Neuron (in vitro differentiated cells): ENCODE measurements at regions not wholly inside any gene's neighbourhood (a gene's known extent, or its start where the extent isn't known, plus 50 kb on each side); places are given as distances from the start of the nearest gene placed in this dataset.

ENCODE experiments used
- H2AFZ ChIP-seq: one replicate; pipeline ENCODE4 v1.6.1; 2013; ENCODE audit warnings: low read depth, mild to moderate bottlenecking, inconsistent platforms, low read length, moderate library complexity
- H3K27me3 ChIP-seq: one replicate; pipeline ENCODE4 v1.6.1; 2013; ENCODE audit warnings: low read length; ENCODE audit not compliant: insufficient read depth
- H3K36me3 ChIP-seq: one replicate; pipeline ENCODE4 v1.6.1; 2013; ENCODE audit warnings: low read length; ENCODE audit not compliant: insufficient read depth
- H3K4me1 ChIP-seq: one replicate; pipeline ENCODE4 v1.6.1; 2013; ENCODE audit warnings: low read length; ENCODE audit not compliant: insufficient read depth
- H3K4me3 ChIP-seq: 2 replicates; pipeline ENCODE4 v1.5.1; 2013; ENCODE audit warnings: mild to moderate bottlenecking, low read length, moderate library complexity
- H3K9me3 ChIP-seq: one replicate; pipeline ENCODE4 v1.6.1; 2013; ENCODE audit warnings: low read length

DNA sequence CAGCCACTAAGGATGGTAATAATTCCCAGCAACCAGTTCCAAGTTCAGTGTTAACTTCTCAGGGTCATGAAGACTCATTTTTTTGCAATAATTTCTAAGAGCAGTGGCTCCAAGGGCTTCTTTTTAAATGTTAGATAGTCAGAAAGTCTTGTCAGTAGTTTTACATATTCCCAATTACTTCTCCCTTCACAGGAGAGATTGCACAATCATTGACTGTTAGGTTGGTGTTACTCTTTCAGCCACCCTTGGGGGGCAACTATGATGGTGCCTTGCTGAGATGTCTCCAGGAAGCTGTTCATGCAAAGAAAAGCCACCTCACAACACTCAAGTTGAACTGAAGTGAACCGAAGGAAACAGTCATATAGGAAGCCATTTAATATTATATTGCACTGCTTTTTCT lies 127.9 kb upstream of the DOCK10 start:
- Histone ChIP-seq H3K27me3 (no peaks in the 10 kb centered on the region), H3K4me1 (no peaks in the 10 kb centered on the region), H2AFZ (no peak overlapping the region)

DNA sequence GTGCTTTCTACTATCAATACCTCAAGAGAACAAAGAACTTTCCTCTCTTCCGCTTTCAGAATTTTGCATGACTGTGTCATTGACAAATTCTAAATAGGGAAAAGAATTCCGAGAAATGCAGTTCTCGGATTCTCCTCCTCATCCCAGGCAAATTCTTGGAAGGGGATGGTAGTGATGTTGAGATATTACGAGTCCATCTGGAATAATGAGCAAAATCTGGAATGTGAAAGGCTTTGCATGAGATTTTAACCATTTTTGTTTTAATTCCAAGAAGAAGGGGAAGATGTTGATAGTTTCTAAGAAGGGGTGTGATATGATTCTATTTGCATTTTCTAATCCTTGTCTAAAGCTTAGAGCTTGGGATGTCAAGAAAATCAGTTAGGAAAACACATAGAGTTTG lies 127.1 kb upstream of the DOCK10 start:
- Histone ChIP-seq H3K36me3 (no peaks in the 10 kb centered on the region), H3K4me3 (no peak overlapping the region), H3K27me3 (no peaks in the 10 kb centered on the region), H2AFZ (no peak overlapping the region), H3K9me3 (no peaks in the 10 kb centered on the region), H3K4me1 (no peaks in the 10 kb centered on the region)

More for the DNA sequence above, 127.9 kb upstream of the DOCK10 start:
- H3K9me3 ChIP-seq = no peaks in the 10 kb centered on the region
- H3K4me3 ChIP-seq = no peak overlapping the region
- H3K36me3 ChIP-seq = no peaks in the 10 kb centered on the region

DNA sequence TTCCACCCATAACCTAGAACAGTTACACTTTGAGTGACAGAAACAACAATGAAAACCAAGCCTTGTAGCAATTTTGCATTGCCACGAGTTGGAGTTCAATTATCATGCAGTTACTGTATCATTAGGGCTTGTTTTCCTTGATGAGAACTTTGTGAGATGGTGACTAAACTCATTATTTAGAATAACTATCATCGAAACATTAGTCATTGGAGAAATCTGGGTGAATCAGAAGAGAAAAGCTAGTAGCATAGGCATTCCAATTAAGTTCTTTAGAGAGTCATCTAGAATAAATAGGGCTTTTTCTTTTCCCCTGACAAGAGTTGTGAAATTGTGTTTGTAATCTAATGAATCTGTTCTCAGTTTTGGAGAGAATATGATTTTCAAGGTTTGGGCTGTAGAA lies 122.8 kb upstream of the DOCK10 start:
- Histone ChIP-seq H3K36me3 (no peaks in the 10 kb centered on the region), H3K27me3 (no peaks in the 10 kb centered on the region), H3K4me3 (no peak overlapping the region), H3K9me3 (no peaks in the 10 kb centered on the region), H2AFZ (no peak overlapping the region), H3K4me1 (no peaks in the 10 kb centered on the region)

DNA sequence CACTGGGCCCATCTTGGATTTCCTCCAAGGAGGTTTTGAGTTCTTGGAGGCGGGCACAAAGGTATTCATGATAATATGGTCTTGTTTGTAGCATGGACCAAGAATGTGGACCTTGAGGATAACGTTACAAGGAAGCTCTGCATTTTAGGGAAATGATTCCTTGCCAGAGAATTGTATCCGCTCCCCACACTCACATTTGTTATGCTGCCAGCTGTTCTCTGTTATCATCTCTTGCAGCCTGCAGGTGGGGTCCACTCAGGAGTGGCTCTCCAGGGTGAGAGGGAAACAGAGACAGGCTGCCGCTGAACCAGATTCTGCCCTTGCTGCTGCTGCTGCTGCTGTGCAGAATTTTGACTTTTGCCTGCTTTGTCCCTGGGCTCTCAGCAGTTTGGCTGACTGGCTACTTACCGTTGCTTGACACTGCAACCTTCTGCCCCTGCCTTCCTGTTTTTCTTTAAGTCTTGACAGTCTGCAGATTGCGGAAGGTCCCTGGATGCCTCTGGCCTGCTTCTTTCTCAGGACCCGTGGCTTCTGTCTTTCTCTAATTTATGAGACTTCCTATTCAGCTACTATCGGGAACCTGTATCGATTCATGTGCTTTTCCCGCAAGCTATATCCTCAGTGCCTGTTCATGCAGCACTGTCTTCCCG lies 122.3 kb upstream of the DOCK10 start:
- Histone ChIP-seq H3K4me3 (no peak overlapping the region), H3K4me1 (no peaks in the 10 kb centered on the region), H3K36me3 (no peaks in the 10 kb centered on the region), H2AFZ (no peak overlapping the region), H3K27me3 (no peaks in the 10 kb centered on the region), H3K9me3 (no peaks in the 10 kb centered on the region)

DNA sequence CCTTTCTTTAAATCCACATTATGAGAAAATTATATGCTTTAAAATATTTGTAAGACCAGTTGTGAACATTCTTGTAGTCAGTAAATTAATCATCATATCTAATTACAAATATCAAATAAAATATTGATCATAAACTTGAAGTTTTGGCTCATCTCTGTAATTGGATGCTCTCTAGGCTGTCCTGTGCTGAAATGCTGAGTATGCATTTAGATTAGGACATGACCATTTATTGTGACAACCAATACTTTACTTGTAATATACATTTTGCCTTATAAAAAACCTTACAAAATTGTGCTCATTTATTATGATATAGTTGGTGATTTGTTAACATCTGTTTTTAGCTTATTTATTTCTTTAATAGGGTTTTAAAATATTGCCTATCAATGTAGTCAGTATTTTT lies 116.1 kb upstream of the DOCK10 start:
- no peaks in the 10 kb centered on the region for H3K27me3 ChIP-seq
- no peak overlapping the region for H2AFZ ChIP-seq
- H3K9me3 ChIP-seq = no peaks in the 10 kb centered on the region
- H3K36me3 ChIP-seq = no peaks in the 10 kb centered on the region
- no peaks in the 10 kb centered on the region for H3K4me1 ChIP-seq
- no peak overlapping the region for H3K4me3 ChIP-seq

DNA sequence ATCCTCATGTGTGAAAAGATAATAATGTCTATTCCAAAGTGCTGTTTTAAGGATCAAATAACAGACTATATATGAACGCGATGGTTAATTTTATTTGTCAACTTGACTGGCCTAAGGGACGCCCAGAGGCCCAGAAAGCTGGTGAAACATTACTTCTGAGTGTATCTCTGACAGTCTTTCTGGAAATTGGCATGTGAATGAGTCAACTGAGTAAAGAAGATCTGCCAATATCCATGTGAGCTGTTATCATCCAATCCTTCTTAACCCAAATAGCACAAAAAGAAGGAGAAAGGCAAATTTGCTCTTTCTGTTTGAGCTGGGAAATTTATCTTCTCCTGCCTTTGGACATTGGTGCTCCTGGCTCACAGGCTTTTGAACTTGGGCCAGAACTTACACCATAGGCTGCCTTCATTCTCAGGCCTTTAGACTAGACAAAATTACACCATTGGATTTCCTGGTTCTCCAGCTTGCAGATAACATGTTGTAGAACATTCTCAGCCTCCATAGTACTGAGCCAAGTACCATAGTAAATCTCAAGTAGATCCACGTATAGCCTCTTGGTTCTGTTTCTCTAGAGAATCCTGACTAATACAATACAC lies 114.7 kb upstream of the DOCK10 start:
- Histone ChIP-seq H3K4me3 (no peak overlapping the region), H3K27me3 (no peaks in the 10 kb centered on the region), H3K4me1 (no peaks in the 10 kb centered on the region), H2AFZ (no peak overlapping the region), H3K36me3 (no peaks in the 10 kb centered on the region), H3K9me3 (no peaks in the 10 kb centered on the region)

DNA sequence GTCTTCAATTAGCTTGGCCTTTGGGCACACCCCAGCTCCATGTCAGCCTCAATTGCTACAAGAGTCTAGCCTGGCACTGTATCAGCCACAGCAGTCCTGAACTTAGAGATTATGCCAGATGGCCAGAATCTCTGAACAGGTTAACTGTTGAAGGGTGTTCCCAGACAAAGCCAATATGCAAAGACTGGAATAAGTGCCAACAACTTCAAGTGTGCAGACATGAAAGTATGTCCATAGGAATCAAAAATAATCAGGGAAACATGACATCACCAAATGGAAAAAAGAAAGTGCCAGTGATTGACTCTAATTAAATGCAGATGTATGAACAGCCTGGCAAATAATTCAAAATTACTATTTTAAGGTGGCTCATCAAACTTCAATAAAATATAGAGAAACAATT lies 98.5 kb upstream of the DOCK10 start:
- H3K9me3 ChIP-seq = no peaks in the 10 kb centered on the region
- H3K27me3 ChIP-seq = no peaks in the 10 kb centered on the region
- H2AFZ ChIP-seq = no peak overlapping the region
- no peak overlapping the region for H3K4me3 ChIP-seq
- H3K36me3 ChIP-seq = no peaks in the 10 kb centered on the region
- H3K4me1 ChIP-seq = no peaks in the 10 kb centered on the region

DNA sequence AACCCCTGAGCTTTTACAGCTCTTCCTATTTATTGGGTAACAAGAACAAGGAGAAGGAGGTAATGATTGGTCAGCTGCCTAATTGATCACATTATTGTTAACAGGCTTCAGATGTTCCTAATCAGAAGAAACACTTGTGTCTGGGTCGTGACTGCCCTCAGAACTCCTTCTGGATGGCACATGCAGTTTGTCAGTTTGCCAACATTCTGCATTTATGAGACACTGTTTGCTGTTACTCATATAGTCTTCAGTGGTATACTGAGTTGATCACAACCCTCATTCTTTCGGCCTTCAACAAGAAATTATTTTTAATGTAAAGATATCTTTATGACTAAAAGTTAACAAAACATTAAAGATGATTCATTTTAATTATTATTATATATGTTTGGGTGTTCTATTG lies 95.7 kb upstream of the DOCK10 start:
- no peak overlapping the region for H2AFZ ChIP-seq
- H3K4me1 ChIP-seq = no peaks in the 10 kb centered on the region
- H3K9me3 ChIP-seq = no peaks in the 10 kb centered on the region
- H3K4me3 ChIP-seq = no peak overlapping the region
- H3K27me3 ChIP-seq = no peaks in the 10 kb centered on the region
- no peaks in the 10 kb centered on the region for H3K36me3 ChIP-seq

DNA sequence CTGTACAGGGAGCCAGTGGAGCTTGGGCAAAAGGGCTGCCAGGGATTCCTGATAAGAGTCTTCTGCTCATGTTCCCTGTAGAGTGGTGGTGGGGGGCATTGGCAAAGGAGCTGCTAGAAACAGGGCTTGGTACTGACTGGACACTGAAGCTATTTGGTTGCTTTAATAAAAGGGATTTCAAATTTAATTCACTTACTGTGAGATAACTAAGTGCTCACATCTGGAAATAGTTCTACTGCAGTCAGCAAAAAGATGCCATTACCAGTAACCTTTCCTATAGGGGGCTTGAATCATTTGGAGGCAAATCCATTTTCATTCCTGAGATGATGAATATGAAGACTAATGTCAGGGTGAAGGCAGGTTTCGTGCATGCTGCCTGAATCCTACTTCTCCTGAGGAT lies 94.3 kb upstream of the DOCK10 start:
- Histone ChIP-seq H3K4me3 (no peak overlapping the region), H3K27me3 (no peaks in the 10 kb centered on the region), H3K4me1 (no peaks in the 10 kb centered on the region), H3K9me3 (no peaks in the 10 kb centered on the region), H3K36me3 (no peaks in the 10 kb centered on the region), H2AFZ (no peak overlapping the region)

DNA sequence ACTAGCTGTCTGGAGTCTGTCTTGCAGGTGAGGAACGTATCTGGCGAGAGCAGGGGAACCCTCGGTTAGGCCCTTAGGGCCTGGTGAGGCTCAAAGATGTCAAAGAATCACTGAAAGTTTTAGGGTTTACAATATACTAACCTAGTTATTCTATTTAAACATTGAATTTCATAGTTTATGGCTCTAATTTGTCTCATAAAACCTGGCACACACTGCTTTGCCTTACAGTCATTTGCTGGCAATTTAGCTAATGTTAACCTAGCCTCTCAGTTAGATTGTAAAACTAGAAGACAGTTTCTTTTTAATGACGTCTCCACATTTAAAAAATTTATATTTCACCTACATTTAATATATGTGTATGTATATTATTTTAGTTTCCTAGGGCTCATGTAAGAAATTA lies 89.6 kb upstream of the DOCK10 start:
- Histone ChIP-seq H3K4me3 (no peak overlapping the region), H3K9me3 (no peaks in the 10 kb centered on the region), H3K27me3 (no peaks in the 10 kb centered on the region), H3K36me3 (no peaks in the 10 kb centered on the region), H3K4me1 (no peaks in the 10 kb centered on the region), H2AFZ (no peak overlapping the region)

DNA sequence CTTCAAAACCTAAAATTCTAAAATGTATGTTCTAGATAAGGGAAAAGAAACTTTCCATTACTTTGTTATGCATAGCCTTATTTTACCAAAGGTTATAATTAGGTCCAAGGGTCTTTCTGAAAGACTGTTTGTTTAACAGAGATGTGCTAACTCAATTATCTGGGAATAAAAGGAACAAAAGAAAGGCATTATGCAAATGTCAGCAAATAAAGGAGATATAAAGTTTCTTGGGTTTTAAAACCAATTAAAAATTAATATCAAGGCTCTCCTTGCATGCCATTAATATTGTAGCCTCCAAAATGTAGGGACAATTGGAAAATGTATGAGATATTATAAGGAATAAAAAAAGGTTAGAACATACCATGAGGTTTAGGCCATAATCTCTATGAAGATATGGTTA lies 87.8 kb upstream of the DOCK10 start:
- no peaks in the 10 kb centered on the region for H3K4me1 ChIP-seq
- no peaks in the 10 kb centered on the region for H3K36me3 ChIP-seq
- H2AFZ ChIP-seq = no peak overlapping the region
- no peaks in the 10 kb centered on the region for H3K9me3 ChIP-seq
- no peak overlapping the region for H3K4me3 ChIP-seq
- no peaks in the 10 kb centered on the region for H3K27me3 ChIP-seq

DNA sequence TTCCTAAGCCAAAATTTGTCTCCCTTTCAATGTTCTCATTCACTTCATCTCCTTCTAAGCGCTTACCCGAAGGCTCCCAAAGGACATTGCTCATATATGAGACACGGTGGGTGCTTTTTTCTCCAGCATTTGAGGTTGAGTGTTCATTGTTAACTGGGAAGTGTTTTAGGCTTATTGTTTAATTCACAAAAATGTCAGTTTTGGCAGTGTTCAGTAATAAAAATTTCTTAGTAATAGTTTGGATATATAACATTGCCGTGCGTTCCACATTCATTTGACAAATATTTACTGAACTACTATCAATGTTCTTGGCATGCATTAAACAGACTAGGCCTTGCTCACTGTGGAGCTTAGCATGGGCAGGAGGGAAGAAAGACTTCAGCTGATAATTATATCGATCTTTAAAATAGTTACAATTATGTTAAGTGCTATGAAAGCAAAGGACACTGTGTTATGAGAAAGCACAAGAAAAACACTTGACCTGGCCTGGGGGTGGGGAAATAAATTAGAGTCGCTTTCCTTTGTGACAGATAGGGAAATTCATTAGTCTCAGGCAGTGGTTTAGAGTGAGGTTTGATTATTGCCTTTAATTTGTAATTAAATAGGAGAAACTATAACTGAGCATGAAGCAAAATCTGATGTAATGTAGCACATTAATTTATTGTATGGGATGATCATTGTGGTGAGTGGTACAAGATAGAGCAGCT lies 82.2 kb upstream of the DOCK10 start:
- Histone ChIP-seq H3K27me3 (no peaks in the 10 kb centered on the region), H3K9me3 (no peaks in the 10 kb centered on the region), H3K36me3 (no peaks in the 10 kb centered on the region), H3K4me1 (no peaks in the 10 kb centered on the region), H2AFZ (no peak overlapping the region), H3K4me3 (no peak overlapping the region)

DNA sequence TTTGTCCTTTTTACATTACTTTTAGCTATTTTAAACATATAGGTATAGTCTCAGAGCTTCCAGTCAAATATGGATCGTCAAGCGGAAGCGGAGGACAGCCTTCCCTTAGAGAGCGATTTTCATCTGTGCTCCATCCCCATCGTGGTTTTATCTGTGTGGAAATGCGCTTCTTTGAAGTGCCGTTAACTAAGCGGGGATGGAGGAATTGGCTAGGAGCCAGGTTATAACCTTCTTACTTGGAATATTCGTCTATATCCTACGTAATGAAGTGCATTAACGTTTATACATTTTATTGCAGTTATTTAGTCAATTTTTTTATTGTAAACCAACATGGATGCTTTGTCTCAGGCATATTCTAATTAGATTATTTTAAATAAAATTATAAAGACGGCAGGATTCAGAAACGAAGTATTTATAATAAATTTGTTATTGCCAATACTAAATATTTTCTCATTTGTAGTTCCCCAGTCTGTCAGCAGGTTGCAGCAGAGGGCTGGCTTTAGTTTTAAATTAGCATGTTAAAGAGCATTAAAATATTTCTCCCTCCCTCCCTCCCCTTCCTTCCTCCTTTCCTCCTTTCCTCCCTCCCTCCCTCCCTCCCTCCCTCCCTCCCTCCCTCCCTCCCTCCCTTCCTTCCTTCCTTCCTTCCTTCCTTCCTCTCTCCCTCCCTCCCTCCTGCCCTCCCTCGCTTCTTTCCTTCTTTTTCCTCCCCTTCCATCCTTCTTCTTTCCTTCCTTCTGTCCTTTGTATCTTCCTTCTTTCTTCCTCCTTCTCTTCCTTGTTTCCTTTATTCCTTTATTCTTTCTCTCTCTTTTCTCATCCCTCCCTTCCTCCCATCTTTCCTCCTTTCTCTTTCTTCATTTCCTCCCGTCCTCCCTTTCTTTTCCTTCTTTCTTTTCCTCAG lies 80.6 kb upstream of the DOCK10 start:
- no peaks in the 10 kb centered on the region for H3K36me3 ChIP-seq
- no peaks in the 10 kb centered on the region for H3K27me3 ChIP-seq
- H3K4me3 ChIP-seq = no peak overlapping the region
- no peaks in the 10 kb centered on the region for H3K9me3 ChIP-seq
- no peaks in the 10 kb centered on the region for H3K4me1 ChIP-seq
- H2AFZ ChIP-seq = no peak overlapping the region
